GM12873 (cell line): ENCODE measurements at regions not wholly inside any gene's neighbourhood (a gene's known extent, or its start where the extent isn't known, plus 50 kb on each side); places are given as distances from the start of the nearest gene placed in this dataset.

Experiments used
- TF ChIP-seq, protein P1 (sequence below): IDR thresholded peaks from 2 replicates; pipeline ENCODE4 v1.5.1; 2012; ENCODE audit warnings: low read depth, mild to moderate bottlenecking, moderate library complexity, low read length, control low read depth; ENCODE audit not compliant: insufficient read depth; ENCODE audit errors: missing control alignments

DNA sequence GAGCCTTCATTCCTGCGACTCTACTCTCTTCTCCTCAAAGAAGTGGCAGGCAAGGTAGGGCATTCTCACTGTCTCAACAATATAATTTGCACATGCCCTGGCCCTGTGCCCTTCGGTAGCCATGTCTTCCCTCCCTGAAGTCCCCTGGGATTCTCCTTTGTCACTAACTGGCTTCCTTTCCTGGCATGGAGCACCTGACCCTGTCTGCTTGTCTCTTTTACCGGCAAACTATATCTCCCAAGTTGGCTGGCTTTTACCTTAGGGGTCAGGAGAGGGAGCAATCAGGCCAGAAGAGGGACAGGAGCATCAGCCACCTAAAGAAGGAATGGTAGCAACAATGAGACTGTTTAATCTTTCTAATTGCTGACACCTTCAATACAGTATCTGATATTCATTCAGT lies 51.9 kb upstream of the RMDN2 start:
- TF ChIP-seq, protein P1, sequence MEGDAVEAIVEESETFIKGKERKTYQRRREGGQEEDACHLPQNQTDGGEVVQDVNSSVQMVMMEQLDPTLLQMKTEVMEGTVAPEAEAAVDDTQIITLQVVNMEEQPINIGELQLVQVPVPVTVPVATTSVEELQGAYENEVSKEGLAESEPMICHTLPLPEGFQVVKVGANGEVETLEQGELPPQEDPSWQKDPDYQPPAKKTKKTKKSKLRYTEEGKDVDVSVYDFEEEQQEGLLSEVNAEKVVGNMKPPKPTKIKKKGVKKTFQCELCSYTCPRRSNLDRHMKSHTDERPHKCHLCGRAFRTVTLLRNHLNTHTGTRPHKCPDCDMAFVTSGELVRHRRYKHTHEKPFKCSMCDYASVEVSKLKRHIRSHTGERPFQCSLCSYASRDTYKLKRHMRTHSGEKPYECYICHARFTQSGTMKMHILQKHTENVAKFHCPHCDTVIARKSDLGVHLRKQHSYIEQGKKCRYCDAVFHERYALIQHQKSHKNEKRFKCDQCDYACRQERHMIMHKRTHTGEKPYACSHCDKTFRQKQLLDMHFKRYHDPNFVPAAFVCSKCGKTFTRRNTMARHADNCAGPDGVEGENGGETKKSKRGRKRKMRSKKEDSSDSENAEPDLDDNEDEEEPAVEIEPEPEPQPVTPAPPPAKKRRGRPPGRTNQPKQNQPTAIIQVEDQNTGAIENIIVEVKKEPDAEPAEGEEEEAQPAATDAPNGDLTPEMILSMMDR = no peak

DNA sequence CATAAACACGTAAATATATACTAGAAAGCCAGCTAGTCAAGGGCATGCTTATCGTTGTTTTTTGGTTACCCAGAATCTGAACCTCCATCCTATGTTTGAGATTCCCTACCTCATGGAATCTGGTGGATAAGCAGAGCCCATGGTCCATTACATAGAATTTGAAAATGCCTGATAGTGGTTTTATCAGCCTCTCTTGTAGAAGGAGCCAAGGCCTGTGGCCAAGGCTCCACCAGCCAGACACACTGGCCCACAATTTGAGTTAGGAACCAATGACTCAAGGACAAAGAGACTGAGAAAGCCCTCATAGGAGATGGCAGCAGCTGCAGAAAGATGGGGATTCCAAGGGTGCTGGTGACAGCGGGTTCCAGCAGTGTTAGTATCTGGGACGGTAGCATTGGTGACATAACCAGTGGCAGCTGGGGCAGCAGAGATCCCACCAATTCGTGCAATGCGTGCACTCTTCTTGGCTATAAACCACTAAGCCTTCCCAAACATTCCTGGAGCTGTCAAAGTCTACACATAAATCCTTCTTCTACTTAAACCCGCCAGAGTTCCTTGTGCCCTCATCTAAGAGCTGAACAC lies 51.2 kb upstream of the RMDN2 start:
- TF ChIP-seq, protein P1 = no peak

DNA sequence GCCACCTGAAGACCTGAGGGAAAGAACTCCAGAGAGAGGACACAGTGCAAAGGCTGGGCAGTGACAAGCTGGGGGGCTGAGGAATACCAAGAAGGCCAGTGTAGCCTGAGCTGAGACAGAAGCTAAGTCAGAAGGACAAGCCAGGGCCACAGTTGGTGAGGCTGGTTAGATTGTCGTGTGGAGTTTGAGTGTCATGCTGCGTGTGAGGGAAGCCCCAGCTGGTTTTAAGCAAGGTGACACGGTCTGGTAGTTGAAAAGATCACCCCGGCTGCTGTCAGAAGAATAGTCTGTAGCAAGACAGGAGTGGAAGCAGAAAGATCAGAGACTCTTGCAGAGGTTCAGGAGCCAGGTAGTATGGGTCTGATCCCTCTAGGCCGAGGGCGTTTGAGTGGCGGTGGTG lies 50.6 kb upstream of the RMDN2 start:
- TF ChIP-seq, protein P1 = no peak
